ENCODE measurements at regions not wholly inside any gene's neighbourhood (a gene's known extent, or its start where the extent isn't known, plus 50 kb on each side); places are given as distances from the start of the nearest gene placed in this dataset.

- intact Hi-C loops (cut with DNase I), result loop anchor here in 1 of 2 donors (5.0 kb wide), 1 partner anchor 626 kb away; no protein-coding TSS in a partner anchor
- peaks cover 0 to 13% of the 10 kb centered on the region in 2 donors for H3K27me3 ChIP-seq
- 54% methylated on average over 5 of the region's 6 CpGs for WGBS (ENCODE audit: insufficient coverage, low coverage, low lambda C conversion rate, missing lambda C conversion rate)
- no peaks in the 10 kb centered on the region for H3K36me3 ChIP-seq
- H3K9me3 ChIP-seq, result no peaks in the 10 kb centered on the region
- no peak overlapping the region for H3K4me3 ChIP-seq
- no peak for ATAC-seq
- TF ChIP-seq CTCF (IDR thresholded peaks at IDR 0.05), result no peak
- TF ChIP-seq POLR2A (IDR thresholded peaks at IDR 0.05), result no peak
- no peaks in the 10 kb centered on the region for H3K4me1 ChIP-seq
- no peak overlapping the region for H3K27ac ChIP-seq
- no peak for DNase-seq
Observed at GRCh38 chr20:16806061-16806460, 57.9 kb downstream of the OTOR start.

- no peak overlapping the region for H3K27ac ChIP-seq
- no peaks in the 10 kb centered on the region for H3K36me3 ChIP-seq
- DNase-seq, result no peak
- intact Hi-C loops (cut with DNase I), result loop anchor here in 1 of 2 donors (5.0 kb wide), 1 partner anchor 625 kb away; no protein-coding TSS in a partner anchor
- H3K27me3 ChIP-seq, result peaks cover 0 to 13% of the 10 kb centered on the region in 2 donors
- TF ChIP-seq POLR2A (IDR thresholded peaks at IDR 0.05) (no peak), CTCF (IDR thresholded peaks at IDR 0.05) (no peak)
- H3K9me3 ChIP-seq, result no peaks in the 10 kb centered on the region
- WGBS (ENCODE audit: insufficient coverage, low coverage, low lambda C conversion rate, missing lambda C conversion rate), result 32% methylated on average over 6 of the region's 7 CpGs
- no peak overlapping the region for H3K4me3 ChIP-seq
- no peaks in the 10 kb centered on the region for H3K4me1 ChIP-seq
- ATAC-seq, result no peak
Observed at GRCh38 chr20:16806886-16807285, 58.7 kb downstream of the OTOR start.

- peaks cover 0 to 8% of the 10 kb centered on the region in 2 donors for H3K27me3 ChIP-seq
- H3K27ac ChIP-seq, result no peak overlapping the region
- 34% methylated on average over 4 of the region's 4 CpGs for WGBS (ENCODE audit: insufficient coverage, low coverage, low lambda C conversion rate, missing lambda C conversion rate)
- ATAC-seq (no peak), DNase-seq (no peak)
- intact Hi-C loops (cut with DNase I), result loop anchor here in 1 of 2 donors (5.0 kb wide), 1 partner anchor 624 kb away; no protein-coding TSS in a partner anchor
- no peak overlapping the region for H3K4me3 ChIP-seq
- no peaks in the 10 kb centered on the region for H3K36me3 ChIP-seq
- no peaks in the 10 kb centered on the region for H3K9me3 ChIP-seq
- peaks cover 0 to 3% (median 0%) of the 10 kb centered on the region in 4 donors for H3K4me1 ChIP-seq
- TF ChIP-seq POLR2A (IDR thresholded peaks at IDR 0.05) (no peak), CTCF (IDR thresholded peaks at IDR 0.05) (no peak)
Observed at GRCh38 chr20:16808796-16809195, 60.6 kb downstream of the OTOR start.

- WGBS (ENCODE audit: insufficient coverage, low coverage, low lambda C conversion rate, missing lambda C conversion rate), result 59% methylated on average over 3 of the region's 3 CpGs
- Histone ChIP-seq H3K27ac (no peak overlapping the region), H3K27me3 (peaks cover 0 to 8% of the 10 kb centered on the region in 2 donors), H3K36me3 (no peaks in the 10 kb centered on the region), H3K4me3 (no peak overlapping the region), H3K4me1 (peaks cover 0 to 6% (median 0%) of the 10 kb centered on the region in 4 donors), H3K9me3 (no peaks in the 10 kb centered on the region)
- intact Hi-C loops (cut with DNase I), result no loop called here
- no peak for TF ChIP-seq CTCF (IDR thresholded peaks at IDR 0.05)
- TF ChIP-seq POLR2A (IDR thresholded peaks at IDR 0.05), result no peak
- ATAC-seq (no peak), DNase-seq (no peak)
Observed at GRCh38 chr20:16810216-16810615, 62.1 kb downstream of the OTOR start.

- no peak overlapping the region for H3K27ac ChIP-seq
- TF ChIP-seq POLR2A (IDR thresholded peaks at IDR 0.05) (no peak), CTCF (IDR thresholded peaks at IDR 0.05) (no peak)
- no peak overlapping the region for H3K4me3 ChIP-seq
- intact Hi-C loops (cut with DNase I), result no loop called here
- WGBS (ENCODE audit: insufficient coverage, low coverage, low lambda C conversion rate, missing lambda C conversion rate), result 38% methylated on average over 1 of the region's 3 CpGs
- no peak for ATAC-seq
- H3K36me3 ChIP-seq, result no peaks in the 10 kb centered on the region
- no peaks in the 10 kb centered on the region for H3K9me3 ChIP-seq
- no peaks in the 10 kb centered on the region for H3K27me3 ChIP-seq
- DNase-seq, result no peak
- peaks cover 0 to 6% (median 0%) of the 10 kb centered on the region in 4 donors for H3K4me1 ChIP-seq
Observed at GRCh38 chr20:16816192-16816591, 68.0 kb downstream of the OTOR start.
